ENCODE measurements at regions not wholly inside any gene's neighbourhood (a gene's known extent, or its start where the extent isn't known, plus 50 kb on each side); places are given as distances from the start of the nearest gene placed in this dataset.

DNA sequence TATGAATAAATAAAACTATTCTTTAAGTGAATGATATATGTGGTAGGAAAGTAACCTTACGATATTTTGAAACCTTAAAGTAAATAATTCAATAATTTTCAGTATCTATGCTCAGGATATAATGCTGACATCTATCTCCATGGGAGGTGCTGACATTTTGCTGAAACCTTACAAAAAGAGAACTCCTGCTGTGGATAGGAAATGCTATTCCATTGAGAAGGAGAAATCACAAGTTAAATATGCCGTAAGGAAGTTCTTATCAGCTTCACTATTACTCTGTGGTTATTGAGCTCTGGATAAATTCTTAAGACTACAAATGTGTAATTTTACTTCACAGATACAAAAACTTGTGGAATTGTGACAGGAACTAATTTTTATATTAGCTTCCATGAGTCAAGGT is 722.1 kb downstream of the TMTC2 start:
- Histone ChIP-seq H3K27ac (no peak overlapping the region), H3K27me3 (no peaks in the 10 kb centered on the region), H3K4me1 (no peaks in the 10 kb centered on the region), H3K4me3 (no peak overlapping the region), H3K9me3 (replicated peaks) (no peaks in the 10 kb centered on the region), H3K36me3 (no peaks in the 10 kb centered on the region)
- no peak for DNase-seq

DNA sequence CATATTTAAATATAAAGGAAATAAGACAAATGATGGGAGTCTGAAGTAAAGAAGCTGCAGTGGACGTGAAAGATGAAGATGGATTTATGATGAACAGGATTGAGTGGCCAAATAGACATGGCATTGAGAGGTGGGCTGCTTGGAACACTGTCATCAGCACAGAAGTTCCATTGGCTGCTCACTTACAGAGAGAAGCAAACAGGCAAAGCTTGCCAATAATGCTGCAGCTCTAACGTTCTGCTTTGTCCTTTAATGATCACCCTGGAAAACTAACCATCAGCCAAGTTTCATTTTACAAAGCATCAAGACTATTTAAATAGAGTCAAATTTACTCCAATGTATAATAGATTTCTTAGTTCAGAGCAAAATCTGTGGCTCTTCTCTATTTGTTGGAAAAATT is 721.4 kb downstream of the TMTC2 start:
- Histone ChIP-seq H3K4me3 (no peak overlapping the region), H3K9me3 (replicated peaks) (no peaks in the 10 kb centered on the region), H3K36me3 (no peaks in the 10 kb centered on the region), H3K27ac (no peak overlapping the region), H3K27me3 (no peaks in the 10 kb centered on the region), H3K4me1 (no peaks in the 10 kb centered on the region)
- no peak for DNase-seq

DNA sequence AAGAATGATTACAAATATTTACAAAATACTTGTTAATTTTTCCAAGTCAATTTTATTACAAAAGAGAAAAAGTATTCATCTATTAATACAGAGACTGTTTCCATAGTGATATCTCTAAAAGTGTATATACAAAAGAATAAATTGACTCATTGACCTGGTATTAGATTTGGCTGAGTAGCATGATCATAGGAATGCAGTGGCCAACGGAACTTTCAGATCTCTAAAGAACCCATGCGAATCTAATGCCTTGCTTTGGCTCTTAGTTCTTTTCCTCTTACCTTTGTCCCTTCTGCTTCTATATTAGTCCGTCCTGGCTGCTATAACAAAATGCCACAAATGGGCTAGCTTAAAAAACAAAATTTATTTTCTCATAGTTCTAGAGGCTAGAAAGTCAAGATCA is 717.8 kb downstream of the TMTC2 start:
- H3K36me3 ChIP-seq: no peaks in the 10 kb centered on the region
- no peak for DNase-seq
- no peak overlapping the region for H3K27ac ChIP-seq
- no peak overlapping the region for H3K4me3 ChIP-seq
- no peaks in the 10 kb centered on the region for H3K27me3 ChIP-seq
- H3K4me1 ChIP-seq: no peaks in the 10 kb centered on the region
- H3K9me3 ChIP-seq (replicated peaks): no peaks in the 10 kb centered on the region

DNA sequence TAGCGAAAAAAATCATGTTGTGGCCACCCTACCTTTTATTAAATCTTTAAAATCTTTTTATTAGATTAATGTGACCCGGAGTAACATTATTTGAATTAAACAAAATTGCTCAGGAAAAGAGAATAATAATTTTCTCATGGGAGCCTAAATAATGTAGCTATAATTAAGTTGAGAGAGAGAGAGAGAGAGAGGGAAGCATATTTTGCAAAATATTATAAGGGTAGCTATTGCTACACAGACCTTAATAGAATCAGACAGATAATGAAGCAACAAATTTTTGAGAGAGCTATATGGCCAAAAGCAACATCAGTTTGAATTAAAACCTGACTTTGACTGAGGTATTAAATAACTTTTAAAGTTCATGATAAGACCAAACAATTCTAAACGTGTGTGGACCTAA is 703.5 kb downstream of the TMTC2 start:
- Histone ChIP-seq H3K4me1 (no peaks in the 10 kb centered on the region), H3K27ac (no peak overlapping the region), H3K9me3 (replicated peaks) (no peaks in the 10 kb centered on the region), H3K27me3 (no peaks in the 10 kb centered on the region), H3K4me3 (no peak overlapping the region), H3K36me3 (no peaks in the 10 kb centered on the region)
- DNase-seq: no peak

DNA sequence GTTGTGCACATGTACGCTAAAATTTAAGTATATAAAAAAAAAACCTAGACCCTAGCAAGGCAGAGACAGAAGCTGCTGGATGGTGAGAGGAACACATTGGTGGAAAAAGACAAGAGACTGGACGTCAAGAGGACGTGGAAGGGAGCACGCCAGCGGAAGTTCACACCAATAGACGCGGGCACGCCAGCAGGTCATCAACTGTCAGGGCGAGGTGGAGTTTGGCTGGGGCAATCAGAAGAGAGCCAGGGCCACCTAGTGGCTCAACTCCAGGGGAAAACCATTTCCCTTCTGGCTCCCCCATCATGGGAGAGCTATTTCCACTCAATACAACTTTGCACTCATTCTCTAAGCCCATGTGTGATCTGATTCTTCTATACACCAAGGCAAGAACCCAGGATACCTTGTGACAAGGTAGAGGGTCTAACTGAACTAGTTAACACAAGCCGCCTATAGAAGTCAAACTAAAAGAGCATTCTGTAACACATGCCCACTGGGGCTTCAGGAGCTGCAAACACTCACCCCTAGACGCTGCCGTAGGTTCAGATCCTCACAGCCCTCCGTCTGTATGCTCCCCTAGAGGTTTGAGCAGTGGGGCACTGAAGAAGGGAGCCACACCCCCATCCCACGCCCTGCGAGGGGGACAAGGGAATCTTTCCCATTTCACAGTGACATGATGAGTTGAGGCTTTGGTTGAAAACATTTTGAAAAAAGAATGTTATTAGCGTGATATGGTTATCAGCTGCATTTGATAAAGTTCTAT is 702.7 kb downstream of the TMTC2 start:
- no peaks in the 10 kb centered on the region for H3K36me3 ChIP-seq
- H3K9me3 ChIP-seq (replicated peaks): no peaks in the 10 kb centered on the region
- no peaks in the 10 kb centered on the region for H3K4me1 ChIP-seq
- no peak overlapping the region for H3K4me3 ChIP-seq
- no peak overlapping the region for H3K27ac ChIP-seq
- peak; percentile 2 to 20 for DNase-seq
- H3K27me3 ChIP-seq: no peaks in the 10 kb centered on the region

DNA sequence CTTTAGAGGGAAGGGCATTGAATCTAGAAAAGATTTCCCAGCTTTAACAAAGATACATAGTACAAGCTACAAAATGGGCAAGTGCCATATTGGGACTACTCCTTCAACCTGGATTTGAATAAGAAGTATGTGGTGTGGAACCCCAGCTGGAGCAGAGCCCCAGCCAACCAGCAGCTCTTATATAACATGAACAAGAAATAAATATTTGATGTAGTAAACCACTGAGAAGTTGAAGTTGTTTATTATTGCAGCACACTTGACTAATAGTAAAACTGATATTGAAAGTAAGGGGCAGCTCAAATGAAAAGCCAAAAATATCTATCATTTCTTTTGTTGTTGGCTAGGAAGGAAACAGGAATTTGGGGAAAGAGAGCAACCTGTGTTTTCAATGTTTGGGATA is 701.8 kb downstream of the TMTC2 start:
- H3K4me3 ChIP-seq: no peak overlapping the region
- no peak overlapping the region for H3K27ac ChIP-seq
- no peaks in the 10 kb centered on the region for H3K4me1 ChIP-seq
- no peak for DNase-seq
- no peaks in the 10 kb centered on the region for H3K9me3 ChIP-seq (replicated peaks)
- no peaks in the 10 kb centered on the region for H3K27me3 ChIP-seq
- no peaks in the 10 kb centered on the region for H3K36me3 ChIP-seq

DNA sequence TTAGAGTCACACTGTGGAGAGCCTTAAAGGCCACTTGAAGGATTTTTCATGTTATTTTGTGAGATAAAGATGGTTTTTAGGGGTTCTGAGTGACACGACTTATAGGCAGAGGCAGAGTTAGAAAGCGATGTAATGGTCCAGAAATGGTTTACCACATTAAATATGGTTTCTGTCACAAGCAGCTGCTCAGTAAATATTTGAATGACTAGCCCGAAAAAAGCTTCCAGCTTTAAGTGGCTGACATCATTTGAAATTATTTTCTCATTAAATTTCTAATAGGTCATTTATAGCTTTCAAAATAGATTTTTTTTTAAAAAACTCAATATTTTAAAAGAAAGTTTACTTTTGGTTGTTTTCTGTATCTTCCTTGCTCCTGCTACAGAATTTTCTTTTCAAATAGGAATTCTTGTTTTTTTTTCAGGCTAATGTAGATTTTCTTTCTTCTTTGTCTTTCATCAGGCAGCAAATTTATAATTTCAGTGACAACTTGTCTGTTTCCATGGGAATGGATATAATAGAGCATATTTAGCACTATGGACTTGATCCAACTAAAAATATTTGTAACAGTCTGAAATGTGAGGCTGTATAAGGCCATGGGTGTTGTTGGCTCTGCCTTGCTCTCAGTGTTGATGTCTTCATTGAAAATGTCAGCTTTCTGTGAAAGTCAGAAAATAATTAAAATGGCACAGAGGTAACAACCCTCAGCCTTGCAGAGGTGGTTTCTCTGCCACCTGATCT is 700.0 kb downstream of the TMTC2 start:
- Histone ChIP-seq H3K36me3 (no peaks in the 10 kb centered on the region), H3K27me3 (no peaks in the 10 kb centered on the region), H3K4me1 (no peaks in the 10 kb centered on the region), H3K9me3 (replicated peaks) (no peaks in the 10 kb centered on the region), H3K4me3 (no peak overlapping the region), H3K27ac (no peak overlapping the region)
- DNase-seq: no peak

DNA sequence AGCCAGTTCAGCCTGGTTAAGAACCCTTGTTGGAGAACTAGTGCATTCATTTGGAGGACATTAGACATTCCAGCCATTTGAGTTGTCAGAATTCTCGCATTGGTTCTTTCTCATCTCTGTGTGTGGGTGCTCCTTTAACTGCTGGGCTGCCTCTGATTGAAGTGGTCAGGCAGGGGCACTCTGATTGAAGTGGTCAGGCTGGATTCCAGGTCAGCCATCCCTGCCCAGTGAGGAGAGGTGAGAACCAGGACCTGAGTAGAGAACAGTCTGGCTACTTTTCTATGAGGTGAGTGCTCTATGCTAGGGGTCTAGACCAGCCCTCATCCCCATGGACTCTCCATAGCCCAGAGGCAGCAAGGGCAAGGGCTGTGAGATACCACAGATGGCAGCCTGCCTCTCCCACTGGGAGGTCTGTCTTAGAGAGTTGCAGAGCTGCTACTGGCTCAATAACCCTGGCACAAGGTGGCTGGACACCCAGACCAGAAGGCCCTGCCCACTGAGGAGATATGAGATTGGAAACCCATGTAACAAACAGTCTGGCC is 691.6 kb downstream of the TMTC2 start:
- no peaks in the 10 kb centered on the region for H3K27me3 ChIP-seq
- H3K27ac ChIP-seq: no peak overlapping the region
- H3K4me1 ChIP-seq: no peaks in the 10 kb centered on the region
- no peaks in the 10 kb centered on the region for H3K9me3 ChIP-seq (replicated peaks)
- no peaks in the 10 kb centered on the region for H3K36me3 ChIP-seq
- DNase-seq: no peak
- H3K4me3 ChIP-seq: no peak overlapping the region

DNA sequence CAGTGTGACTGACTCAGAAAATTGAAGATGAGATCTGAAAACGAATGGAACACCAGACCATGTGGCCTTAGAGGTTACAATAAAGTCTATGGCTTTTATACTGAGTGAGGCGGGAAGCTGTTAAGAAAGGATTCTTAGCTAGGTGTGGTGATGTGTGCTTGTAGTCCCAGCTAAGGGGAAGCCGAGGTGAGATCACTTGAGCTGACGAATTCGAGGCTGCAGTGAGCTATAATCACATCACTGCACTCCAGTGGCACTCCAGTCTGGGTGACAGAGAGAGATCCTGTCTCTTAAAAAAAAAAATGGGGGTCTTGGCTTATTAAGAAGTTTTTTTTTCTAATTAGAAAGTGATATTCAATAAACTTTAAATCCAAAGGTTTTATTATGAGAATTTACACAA is 678.6 kb downstream of the TMTC2 start:
- DNase-seq: no peak
- H3K4me1 ChIP-seq: no peaks in the 10 kb centered on the region
- no peak overlapping the region for H3K27ac ChIP-seq
- H3K9me3 ChIP-seq (replicated peaks): no peaks in the 10 kb centered on the region
- H3K27me3 ChIP-seq: no peaks in the 10 kb centered on the region
- H3K36me3 ChIP-seq: no peaks in the 10 kb centered on the region
- H3K4me3 ChIP-seq: no peak overlapping the region

DNA sequence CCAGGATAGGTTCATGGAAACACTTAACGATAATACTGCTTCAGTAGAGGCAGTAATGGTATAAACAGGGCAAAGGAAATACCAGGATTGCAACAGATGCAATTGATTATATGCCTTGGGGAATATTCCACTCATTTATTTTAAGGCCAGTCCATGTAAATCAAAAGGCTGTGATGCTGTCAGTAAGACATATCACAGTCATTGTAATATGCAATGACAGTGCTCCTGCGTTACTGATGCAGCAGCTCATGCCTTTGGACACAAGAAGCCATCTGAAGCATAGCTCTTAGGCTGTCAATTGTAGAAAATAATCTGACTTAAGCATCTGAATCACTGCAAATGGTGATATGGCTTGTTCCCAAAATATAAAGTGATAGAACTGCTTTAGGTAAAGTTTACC is 674.8 kb downstream of the TMTC2 start:
- Histone ChIP-seq H3K27me3 (no peaks in the 10 kb centered on the region), H3K36me3 (no peaks in the 10 kb centered on the region)

DNA sequence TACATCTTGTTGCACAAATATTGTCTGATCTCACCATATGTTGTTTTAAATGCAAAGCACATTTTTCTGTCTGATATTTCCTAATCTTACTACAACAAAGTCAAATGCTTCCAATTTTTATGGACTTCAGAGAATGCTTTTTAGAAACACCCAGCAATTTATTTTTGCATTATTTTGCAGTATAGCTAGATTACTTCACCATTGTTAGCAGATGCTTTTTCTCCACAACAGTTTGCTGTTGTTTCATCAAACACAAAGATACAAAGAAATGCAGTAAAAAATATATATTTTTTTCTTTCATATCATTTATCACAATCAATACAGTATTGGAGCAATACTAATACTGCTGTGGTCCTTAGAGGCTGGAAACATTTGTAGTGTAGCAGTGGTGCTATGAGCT is 674.4 kb downstream of the TMTC2 start:
- no peak for DNase-seq
- Histone ChIP-seq H3K36me3 (no peaks in the 10 kb centered on the region), H3K27me3 (no peaks in the 10 kb centered on the region), H3K4me1 (no peaks in the 10 kb centered on the region), H3K4me3 (no peak overlapping the region), H3K9me3 (replicated peaks) (no peaks in the 10 kb centered on the region), H3K27ac (no peak overlapping the region)

More for the DNA sequence above, 674.8 kb downstream of the TMTC2 start:
- H3K27ac ChIP-seq: no peak overlapping the region
- no peaks in the 10 kb centered on the region for H3K9me3 ChIP-seq (replicated peaks)
- no peak overlapping the region for H3K4me3 ChIP-seq
- H3K4me1 ChIP-seq: no peaks in the 10 kb centered on the region
- no peak for DNase-seq

DNA sequence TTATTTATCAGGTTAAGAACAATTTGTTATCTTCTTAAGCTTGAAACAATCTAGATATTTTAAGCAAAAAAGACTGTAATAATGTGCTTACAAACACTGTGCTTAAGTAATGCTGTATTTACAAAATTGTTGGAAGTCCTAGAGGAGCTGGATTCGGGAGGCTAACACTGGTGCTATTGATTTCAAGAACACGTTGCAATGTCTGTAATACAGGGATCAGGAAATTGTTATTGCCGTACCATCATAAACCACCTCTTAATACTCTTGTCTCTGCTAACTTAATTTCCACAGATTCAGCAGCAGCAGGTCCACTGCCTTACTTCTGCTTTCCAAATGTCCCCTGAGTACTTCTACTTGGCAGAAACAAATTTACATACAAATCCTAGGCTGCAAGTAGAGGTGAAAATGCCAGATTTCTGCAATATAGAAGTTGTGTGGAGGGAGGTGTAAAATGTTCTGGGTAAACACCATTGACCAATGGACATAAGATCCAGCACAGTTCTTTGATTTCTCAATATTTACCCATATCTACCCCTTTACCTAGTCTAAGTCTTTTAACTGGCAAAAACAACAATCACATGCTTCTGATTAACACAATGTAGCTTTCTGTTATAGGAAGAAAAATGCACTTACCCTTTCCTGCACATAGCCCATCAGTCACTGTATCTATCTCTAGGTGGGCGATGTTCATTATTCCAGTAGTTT is 663.4 kb downstream of the TMTC2 start:
- no peak overlapping the region for H3K27ac ChIP-seq
- no peaks in the 10 kb centered on the region for H3K9me3 ChIP-seq (replicated peaks)
- no peaks in the 10 kb centered on the region for H3K27me3 ChIP-seq
- no peaks in the 10 kb centered on the region for H3K4me1 ChIP-seq
- H3K4me3 ChIP-seq: no peak overlapping the region
- no peak for DNase-seq
- no peaks in the 10 kb centered on the region for H3K36me3 ChIP-seq

DNA sequence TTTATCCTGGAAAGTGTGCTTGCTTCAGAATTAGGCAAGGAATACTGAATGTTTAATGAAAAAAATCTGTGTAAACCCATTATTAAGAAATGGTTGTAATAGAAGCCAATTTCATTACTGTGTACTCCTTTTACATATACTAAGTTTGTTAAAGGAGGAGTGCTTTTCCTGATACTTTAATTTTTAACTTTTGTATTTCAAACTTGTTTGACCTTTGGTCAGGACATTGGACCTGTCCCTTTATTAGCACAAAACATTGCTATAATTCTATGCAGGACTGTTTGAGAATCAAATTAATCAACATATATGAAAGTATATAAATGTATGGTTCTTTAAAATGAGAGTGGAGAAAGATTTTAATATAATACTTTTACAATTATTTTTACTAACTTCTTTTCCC is 659.6 kb downstream of the TMTC2 start:
- Histone ChIP-seq H3K4me1 (no peaks in the 10 kb centered on the region), H3K27ac (no peak overlapping the region), H3K27me3 (no peaks in the 10 kb centered on the region), H3K4me3 (no peak overlapping the region), H3K36me3 (no peaks in the 10 kb centered on the region), H3K9me3 (replicated peaks) (no peaks in the 10 kb centered on the region)
- DNase-seq: no peak

DNA sequence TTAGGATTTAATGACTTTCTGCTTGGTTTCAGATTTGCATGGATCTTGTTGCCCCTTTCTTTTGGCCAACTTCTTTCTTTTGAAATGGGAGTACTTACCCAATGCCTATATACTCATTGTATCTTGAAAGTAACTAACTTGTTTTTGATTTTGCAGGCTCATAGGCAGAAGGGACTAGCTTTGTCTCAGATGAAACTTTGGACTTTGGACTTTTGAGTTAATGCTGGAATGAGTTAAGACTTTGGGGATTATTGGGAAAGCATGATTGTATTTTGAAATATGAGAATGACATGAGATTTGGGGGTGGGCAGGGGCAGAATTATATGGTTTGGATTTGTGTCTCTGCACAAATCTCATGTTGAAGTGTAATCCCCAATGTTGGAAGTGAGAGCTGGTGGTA is 657.1 kb downstream of the TMTC2 start:
- no peak overlapping the region for H3K4me3 ChIP-seq
- no peaks in the 10 kb centered on the region for H3K27me3 ChIP-seq
- H3K9me3 ChIP-seq (replicated peaks): no peaks in the 10 kb centered on the region
- H3K4me1 ChIP-seq: no peaks in the 10 kb centered on the region
- no peak overlapping the region for H3K27ac ChIP-seq
- H3K36me3 ChIP-seq: no peaks in the 10 kb centered on the region
- DNase-seq: no peak

DNA sequence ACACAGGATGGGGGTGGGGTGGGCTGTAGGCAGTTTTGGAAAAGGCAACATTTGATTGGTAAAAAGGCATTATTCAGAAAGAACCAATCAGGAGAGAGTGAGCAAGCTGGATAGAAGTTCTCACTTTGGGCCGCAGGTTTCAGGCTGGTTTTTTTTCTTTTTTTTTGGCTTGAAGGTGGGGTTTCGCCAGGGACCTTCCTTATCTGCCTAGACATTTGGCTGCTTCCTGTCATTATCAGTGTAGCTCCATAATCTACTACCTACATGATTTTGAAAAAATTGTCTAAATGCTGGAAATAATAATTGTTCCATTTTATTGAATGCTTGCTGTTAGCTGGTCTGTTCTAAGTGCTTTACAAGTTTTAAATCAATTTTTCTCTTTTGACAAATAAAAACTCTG is 649.0 kb downstream of the TMTC2 start:
- Histone ChIP-seq H3K27me3 (no peaks in the 10 kb centered on the region), H3K4me1 (no peaks in the 10 kb centered on the region), H3K9me3 (replicated peaks) (no peaks in the 10 kb centered on the region), H3K36me3 (no peaks in the 10 kb centered on the region), H3K4me3 (no peak overlapping the region), H3K27ac (no peak overlapping the region)
- DNase-seq: no peak
